IPS-NIHi11 (cell line): ENCODE measurements at regions not wholly inside any gene's neighbourhood (a gene's known extent, or its start where the extent isn't known, plus 50 kb on each side); places are given as distances from the start of the nearest gene placed in this dataset.

Experiments used
- DNase-seq: peaks from one replicate; pipeline ENCODE4 v3.0.0; 2012; ENCODE audit warnings: mixed read lengths, low spot score

DNA sequence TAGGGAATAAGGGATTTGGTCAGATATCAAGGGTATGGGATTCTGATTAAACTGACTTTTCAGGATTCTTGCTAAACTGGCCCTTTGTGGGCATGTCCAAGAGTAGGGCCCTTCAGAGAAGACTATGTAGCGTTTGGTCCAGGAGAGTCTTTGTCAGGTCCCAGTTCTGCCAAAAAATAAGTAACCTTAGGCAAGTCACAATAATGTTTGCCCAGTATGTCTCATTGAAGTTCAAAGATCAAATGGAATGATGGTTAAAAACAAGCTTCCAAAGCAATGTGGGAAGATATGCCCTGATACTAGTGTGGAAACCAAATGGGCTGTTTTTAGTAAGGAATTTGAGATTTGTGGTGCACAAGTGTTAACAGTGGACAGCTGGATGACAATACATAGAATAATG lies 454.4 kb downstream of the WDR72 start:
- DNase-seq: no peak

DNA sequence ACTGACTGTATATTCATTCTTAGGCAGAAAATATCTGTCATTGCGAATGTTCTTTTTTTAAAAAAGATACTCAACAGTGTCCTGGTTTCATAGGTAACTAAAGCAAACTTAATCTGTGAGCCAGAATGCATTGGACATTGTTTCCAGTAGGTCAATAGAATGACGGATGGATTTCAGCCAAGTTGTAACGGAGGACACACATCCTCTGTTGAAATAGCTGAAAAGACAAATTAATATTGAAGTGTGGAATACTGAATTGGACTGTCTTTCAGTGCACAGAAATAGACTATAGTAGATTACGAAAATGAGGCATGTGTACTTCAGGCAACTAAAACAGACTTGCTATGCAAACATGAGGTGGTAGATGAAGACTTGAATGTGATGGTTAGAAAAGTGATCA lies 461.6 kb downstream of the WDR72 start:
- DNase-seq: no peak

DNA sequence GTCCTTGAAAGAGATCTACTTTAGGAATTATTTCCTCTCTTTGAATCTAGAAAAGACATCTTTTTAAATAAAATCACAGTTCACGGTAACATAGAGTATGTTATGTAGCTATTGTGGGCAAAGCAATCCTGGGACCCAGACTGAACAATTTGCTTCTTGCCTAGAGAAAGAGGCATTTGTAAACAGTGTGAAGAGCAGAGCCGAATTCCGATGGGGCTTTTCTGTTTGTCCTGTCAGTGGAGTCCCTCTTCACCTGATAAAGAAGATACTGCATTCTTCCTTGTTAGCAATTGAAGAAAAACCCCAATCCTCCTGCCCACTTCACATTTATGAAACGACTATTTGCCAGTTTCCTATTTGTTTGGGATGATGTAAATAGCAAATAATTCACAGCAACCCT lies 462.9 kb downstream of the WDR72 start:
- DNase-seq: no peak

DNA sequence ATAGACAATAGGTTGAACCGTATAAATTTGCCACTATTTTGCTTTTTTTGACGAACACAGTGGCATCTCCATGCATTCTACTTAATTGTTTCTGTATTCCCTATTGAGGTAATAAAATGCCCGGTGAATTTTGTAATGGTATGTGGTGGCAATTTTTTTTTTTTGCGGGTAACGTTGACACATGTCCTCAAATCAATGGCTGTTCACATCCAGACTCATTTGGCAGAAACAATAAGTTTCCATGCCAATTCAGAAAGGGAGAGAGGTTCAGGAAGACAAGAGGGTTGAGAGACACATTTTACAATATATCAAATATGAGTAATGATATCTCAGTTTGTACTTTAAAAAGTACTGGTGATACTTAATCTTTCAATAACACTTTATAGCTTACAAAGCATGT lies 463.9 kb downstream of the WDR72 start:
- no peak for DNase-seq

DNA sequence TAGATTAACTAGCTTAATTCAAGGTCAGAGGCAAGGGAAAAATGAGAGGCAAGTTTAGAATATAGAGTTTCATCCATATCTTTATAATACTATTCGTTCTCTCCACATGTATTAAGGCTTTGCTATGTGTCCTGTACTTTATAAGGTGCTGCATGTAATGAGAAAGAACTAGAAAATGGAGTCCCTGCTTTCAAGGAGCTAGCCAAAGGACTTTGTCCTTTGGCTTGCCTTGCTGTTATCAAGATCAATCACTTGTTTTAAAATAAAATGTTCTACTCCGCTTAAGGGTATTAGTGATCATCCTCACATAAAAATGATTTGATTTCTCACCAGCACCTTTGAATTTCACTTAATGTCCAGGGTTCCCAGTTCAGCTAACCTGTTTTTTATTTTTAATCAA lies 470.9 kb downstream of the WDR72 start:
- no peak for DNase-seq

DNA sequence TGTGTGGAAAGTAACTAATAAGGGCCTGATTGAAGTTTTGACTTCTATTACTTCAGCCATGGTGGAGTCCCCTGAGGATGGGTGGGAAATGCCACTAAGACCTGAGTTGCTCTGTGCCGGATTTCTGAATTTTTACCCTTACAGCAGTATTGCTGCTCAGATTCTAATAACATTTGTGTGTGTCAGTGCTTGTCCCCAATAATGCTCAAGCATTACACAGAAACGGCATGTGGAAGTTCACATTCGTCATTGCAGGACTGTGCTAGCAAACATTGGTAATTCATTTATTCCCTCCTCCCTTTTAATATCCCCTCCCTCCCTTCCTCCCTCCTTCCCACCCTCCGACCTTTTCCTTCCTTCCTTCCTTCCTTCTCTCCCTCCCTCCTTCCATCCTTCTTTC lies 484.5 kb upstream of the ONECUT1 start:
- no peak for DNase-seq

DNA sequence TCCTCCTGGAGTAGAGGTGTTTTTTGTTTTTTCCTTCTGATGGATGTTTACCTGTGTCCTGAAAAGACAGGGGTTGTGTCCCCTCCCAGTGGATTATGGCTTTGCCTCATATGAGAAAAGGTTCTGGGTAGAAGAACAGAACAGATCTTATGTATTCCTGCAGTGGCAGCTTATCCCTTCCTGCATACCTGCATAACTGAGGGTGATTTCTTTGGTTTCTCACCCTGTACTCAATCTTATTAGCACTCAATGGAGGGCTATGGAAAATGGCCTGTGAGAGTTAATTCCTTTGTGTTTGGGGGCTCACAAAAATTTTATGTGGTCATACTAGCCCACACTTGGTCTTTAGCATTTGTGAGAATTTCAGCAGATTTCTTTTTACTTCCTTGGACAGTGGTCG lies 482.0 kb upstream of the ONECUT1 start:
- DNase-seq: no peak

DNA sequence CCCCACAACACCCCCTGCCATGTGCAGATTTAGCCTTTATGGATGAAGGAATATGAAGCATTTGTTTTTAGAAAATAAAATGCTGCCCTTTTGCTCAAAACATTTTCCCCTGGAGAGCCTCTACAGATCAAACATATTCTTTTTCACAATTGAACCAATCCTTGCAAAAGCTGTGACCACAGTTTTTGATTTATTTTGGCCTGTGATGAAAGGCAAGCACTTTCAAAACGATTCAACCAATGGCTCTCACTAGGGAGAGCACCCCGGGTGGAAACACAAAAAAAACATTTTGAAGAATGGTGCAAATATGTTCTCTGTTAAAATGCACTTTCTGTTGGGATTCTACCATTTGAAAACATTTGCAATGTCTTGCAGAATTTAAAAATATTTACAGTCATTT lies 476.0 kb upstream of the ONECUT1 start:
- no peak for DNase-seq

DNA sequence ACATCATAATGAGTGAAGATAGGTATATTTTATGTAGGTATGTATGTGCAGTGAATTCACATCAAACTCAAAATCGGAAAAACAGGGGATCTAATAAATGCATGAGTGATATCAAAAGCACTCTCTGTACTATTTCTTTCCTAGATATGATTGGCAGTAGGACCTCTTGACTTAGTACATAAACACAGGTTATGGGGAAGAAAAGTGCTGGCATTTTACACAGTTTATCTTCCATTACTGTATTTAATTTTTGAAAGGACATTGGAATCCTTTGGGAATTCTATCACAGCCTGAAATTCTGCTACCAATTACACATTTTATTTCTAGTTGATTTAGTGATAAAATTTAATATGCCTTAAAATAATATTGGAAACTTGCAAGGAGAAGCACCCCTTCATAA lies 470.5 kb upstream of the ONECUT1 start:
- DNase-seq: no peak

DNA sequence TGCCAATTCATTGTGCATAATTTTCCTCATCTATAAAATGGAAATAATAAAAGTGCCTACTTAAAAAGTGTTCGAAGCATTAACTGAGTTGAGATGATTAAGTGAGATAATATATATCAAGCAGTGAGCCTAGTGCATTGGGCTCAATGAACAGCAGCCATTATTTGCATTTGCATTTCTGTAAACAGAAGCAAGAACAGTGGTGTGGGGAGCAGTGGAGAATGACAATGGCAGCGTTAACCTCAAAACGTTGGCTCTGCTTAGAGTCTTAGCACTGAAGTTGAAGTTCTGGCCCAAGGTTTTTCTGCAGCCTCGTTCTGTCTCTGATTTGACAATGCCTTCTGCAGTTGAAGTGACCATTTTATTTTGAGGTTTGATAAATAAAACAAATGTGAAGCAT lies 466.3 kb upstream of the ONECUT1 start:
- no peak for DNase-seq

DNA sequence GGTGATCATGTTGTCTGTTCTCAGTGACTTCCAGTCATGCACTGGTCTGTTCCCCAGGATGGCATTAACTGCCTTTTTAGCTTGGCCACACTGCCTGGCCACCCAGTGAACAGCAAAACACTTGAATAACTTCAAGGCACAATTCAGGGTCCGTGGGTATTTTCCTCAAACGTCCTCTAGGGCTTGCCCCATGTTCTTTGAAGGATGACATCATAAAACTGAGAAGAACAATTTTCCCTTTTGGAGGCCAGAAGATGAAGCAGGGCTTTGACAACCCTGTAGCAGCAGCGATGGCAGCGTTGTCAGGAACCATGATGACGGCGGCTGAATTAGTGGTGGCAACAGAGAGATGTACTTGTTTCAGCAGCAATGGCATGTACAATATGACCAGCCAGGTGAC lies 465.9 kb upstream of the ONECUT1 start:
- no peak for DNase-seq

DNA sequence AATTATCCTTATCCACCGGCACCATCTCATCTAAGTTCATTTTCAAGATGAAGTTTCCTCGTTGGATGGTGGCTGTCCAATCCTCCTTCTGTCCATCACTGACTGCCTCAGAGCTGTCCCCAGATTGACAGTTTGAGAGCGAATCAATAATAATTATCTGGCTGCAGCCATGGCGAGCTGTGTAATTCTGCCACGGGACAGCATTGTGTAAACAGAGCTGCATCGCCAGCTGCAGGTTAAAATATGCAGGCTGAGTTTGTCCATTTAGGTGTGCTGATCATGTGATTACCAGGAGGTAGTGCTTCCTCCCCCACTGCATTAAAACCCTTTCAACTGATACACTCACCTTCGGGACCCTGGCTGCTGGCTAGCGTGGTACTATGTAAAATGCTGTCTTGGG lies 461.9 kb upstream of the ONECUT1 start:
- no peak for DNase-seq

DNA sequence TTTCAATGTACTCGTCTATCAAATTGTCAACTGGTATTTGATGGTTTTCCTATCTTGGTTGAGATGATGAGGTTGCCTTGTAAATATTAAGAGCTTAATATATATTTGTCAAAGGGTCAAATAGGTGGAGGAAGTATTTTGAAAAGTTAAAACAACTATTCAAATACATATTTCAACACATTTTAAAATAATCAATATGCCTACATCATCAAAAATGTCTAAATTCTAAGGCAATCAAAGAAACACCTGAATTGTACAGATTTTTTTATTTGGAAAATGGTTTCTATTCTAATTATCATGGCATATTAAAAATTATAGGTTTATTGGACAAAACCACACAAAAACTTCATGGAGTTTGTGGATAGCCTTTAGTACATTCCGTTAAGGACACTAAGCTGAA lies 461.4 kb upstream of the ONECUT1 start:
- no peak for DNase-seq

DNA sequence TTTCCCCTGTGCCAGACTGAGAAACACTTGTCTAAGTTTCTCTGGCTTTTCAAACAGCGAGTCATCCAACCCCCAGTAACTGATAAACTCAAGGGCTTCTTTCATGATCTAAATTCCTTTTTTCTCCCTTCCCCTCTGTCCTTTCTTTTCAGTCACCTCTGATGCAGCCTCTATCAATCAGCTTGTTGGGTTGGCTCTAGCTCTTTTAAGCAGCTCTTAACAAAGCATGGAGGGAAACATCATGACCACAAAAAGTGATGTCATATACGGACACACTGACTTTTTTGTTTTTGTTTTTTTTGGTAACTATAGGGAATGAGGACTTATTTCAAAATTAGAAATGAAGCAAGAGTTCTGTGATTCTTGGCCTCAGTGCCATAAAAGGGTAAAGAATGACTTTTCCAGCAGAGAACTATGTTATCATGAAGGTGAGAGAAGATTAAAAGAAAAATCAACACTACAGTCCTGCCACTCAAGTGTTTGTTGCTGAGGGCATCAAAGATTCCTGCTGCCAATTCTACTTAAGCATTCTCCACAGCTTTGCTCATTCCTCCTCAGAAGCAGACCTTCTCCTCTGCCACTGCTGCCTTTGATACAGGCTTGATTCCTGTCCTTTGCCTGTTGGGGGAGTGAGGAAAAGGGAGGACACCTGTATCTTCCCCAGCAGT lies 457.0 kb upstream of the ONECUT1 start:
- no peak for DNase-seq

DNA sequence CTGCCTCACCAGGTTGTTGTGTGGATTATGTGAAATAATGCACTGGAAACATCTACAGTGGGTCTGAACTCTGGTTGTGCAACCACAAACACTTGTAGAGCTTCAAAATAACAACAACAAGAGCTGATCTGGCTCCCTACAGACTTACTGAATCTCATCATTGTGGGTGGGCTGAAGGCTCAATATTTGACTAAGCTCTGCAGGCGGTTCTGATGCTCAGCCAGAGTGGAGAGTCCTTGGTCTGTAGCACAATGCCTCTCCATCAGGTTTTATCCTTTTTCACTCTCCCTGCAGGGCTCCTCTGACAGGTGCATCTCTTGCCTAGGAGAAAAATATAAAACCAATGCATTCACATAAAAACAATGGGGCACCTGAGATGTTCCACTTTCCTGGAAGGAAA lies 456.3 kb upstream of the ONECUT1 start:
- DNase-seq: no peak

DNA sequence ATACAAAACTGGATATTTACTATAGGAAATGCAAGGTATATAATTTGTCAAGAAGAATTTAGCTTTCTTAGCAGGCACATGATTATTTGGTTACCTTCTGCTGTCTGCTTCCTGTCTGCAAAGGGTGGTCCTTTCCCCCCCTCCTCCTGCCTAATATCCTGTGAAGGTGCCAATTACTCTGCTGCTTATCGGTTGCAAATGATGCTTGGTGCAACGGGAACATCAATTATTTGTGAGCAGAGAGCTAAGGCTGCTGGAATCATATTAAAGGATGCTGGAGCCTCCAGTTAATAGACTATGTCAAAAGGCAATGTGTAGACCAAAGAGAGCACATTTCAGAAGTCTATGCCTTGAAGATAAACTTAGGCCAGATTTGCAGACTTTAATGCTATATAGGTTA lies 443.7 kb upstream of the ONECUT1 start:
- no peak for DNase-seq

DNA sequence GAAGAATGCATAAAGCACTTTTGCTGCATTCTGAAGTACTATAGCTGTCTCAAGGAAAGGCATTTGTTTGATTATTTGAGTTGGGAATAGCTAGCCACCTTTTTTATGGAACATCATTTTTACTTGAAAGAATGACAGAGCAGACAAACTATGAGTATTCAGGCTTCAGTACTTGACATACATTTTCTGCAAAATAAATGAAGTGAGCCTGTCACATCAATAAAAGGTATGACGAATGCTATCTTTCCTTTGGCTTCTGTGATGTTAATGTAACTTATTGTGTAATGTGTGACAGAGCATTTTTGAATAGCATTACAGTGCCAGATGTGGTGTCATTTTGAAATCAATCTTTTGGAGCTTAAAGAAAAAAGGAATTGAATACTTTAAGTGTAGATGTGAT lies 440.3 kb upstream of the ONECUT1 start:
- DNase-seq: no peak

DNA sequence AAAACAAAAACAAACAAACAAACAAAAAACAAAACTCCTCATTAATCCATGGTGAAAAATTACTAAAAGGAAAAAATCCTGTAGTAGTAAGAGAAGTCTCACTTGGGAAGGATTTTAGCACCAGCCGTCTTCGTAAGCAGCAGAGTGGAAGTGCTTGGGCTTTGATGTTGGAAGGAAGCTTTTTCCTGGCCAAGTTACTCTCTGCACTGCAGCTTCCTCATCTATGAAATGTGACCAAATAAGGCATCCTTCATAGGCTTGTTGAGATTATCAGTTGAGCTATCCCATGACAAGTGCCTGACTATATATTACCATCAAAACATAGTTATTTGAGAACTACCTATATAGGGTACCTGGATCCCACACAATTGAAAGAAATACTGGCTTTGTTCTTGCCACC lies 436.4 kb upstream of the ONECUT1 start:
- DNase-seq: no peak

DNA sequence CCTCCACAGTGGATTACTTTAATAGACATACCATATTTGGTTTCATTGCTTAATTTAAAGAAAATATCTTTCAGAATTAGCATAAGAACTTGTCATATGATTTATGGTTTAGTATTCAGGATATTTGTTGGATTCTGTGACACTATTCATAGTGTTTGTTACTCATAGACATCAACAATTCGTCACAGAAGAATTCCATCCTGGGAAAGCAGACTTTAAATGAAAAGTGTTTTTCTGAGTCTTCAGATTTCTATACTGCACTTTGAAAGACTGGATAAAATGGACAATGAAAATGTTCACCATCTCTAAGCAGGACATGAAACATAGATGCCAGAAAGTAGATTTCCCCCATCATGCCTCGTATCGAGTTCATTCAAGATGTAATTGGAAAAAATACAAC lies 435.6 kb upstream of the ONECUT1 start:
- DNase-seq: no peak

DNA sequence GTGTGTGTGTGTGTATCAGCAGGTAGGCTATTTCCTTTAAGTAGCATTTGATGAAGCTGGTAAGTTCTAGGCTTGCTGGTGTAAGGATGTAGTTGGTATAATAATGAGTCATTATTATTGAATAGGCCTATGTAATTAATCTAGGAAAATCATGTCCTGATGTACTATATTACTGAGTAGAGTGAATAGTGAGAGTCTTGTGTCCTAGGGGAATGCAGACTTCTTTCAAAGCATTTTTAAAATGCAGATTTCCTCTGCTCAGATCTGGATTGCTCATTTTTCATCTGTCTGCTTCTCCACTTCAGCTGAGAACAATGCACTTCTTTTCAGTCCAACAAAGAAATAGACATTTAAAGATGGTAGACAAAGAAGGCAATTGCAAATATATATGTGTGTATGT lies 434.2 kb upstream of the ONECUT1 start:
- DNase-seq: no peak

DNA sequence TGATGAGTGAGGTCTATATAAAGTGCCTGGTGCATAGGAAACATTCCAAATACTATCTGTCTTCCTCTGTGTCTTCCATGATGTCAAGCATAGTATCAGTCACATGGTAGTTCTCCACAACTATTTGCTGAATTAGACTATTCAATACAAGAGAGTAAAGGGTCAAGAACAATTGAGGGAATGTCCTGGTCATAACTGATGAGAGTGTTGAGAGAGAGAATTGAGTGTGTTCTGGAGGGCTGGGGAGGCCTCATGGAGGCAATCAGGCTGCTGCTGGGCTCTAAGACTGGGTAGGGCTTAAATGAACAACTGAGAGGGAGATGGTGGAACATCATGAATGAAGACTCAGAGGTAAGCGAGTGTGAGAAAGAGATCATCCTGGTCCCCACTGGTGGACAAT lies 433.7 kb upstream of the ONECUT1 start:
- DNase-seq: no peak

DNA sequence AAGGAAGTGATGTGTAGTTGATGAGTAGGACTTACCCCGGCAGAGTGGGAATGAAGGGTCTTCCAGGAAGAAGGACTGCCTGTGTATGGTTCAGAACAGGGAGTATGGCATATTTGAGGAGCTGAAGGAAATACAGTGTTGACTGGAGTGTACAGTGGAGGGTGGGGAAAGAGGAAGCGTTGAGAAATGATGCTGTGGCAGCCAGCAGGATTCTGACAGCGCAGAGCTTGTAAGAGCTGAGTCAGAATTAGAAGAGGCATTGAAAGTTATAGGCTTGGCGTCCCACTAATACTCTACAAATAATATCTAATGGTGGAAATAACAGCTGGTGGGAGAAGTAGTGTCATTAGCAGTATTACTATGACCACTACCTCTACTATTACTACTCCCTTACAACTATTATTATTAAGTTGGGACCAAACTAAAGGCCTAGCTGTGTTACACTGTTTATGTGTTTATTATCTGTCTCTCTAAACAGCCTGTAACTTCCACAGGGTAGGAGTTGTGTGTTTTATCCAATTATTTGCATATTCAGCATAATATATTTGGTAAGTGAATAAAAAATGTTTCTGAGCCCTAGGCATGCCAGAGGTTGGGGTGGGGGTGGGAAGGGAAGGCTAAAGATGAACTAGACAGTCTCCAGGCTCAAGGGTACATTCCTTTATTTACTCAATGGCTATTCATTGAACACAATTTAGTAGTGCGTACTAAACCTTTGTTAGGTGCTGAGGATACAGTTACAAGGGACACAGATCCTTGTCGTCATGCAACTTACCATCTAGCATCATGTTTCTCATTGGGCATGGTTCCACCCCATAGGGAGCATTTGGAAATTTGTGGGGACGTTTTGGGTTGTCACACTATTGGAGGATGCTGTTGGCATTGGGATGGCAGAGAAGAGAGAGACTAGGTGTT lies 428.8 kb upstream of the ONECUT1 start:
- DNase-seq: no peak

DNA sequence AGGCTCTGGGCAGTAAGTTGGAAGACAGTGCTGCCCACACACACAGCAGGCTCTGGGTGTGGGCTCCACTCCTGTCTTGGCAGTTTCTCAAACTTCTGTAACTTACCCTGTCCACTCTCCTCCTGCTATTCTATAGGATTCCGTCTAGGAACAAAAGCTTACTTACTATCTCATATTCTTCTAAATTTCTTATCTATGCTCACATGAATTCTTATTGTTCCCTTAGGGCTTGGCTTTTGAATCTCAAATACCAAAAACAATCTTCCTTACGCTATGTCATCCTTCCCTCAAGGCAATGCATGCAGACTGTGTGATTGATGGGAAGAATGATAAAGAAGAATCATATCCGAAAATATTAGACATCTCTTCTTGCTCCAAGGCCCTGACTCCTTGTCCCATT lies 425.9 kb upstream of the ONECUT1 start:
- DNase-seq: no peak

DNA sequence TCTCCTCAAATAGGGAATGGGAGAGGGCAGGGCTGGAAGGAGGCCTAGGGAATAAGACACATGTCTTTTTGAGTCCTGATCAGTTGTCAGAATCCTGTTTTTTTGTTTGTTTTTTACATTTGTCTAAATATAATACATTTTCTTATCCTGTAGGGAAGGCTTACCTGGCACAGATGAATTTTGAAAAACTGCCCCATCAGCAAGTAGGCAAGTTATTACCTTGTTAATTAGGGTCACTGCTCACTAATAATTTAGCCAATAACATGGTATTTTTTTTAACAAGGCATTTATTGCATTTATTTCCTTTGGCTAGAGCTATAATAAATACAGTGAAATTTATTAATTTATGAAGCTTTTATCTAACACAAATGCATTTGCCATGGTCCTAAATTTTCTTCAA lies 423.2 kb upstream of the ONECUT1 start:
- no peak for DNase-seq
